ENCODE measurements at regions not wholly inside any gene's neighbourhood (a gene's known extent, or its start where the extent isn't known, plus 50 kb on each side); places are given as distances from the start of the nearest gene placed in this dataset.

- H3K4me3 ChIP-seq (ENCODE audit: low read length): no peak overlapping the region
- DNase-seq (ENCODE audit: low read depth, low spot score): no peak
These were observed 335.3 kb upstream of the KLF6 start for GRCh38 chr10:4120096-4120853.

DNA sequence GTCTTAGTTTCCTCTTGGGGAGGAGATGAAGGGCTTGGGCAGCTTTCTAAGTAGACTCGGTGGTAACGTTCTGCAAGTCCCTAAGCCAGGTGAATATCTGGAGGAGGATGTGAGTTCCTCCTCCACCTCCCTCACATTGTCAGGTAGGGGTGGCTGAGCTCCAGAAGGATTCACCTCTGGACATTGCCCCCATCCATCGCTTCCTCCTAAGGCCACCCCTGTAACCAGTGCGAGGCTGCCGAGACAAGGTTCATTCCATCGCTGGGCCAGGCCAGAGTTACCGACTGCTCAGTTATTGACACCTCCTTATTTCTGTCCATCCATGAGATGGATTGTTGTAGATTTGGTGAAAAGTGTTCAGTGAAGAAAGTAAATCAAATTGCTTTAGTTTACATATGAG lies 334.1 kb upstream of the KLF6 start:
- no peak for DNase-seq (ENCODE audit: low read depth, low spot score)
- no peak overlapping the region for H3K4me3 ChIP-seq (ENCODE audit: low read length)

- H3K4me3 ChIP-seq (ENCODE audit: low read length): no peak overlapping the region
- no peak for DNase-seq (ENCODE audit: low read depth, low spot score)
These were observed 332.6 kb upstream of the KLF6 start for GRCh38 chr10:4117604-4118003.

- no peak overlapping the region for H3K4me3 ChIP-seq (ENCODE audit: low read length)
- DNase-seq (ENCODE audit: low read depth, low spot score): no peak
These were observed 326.6 kb upstream of the KLF6 start for GRCh38 chr10:4111643-4112042.

DNA sequence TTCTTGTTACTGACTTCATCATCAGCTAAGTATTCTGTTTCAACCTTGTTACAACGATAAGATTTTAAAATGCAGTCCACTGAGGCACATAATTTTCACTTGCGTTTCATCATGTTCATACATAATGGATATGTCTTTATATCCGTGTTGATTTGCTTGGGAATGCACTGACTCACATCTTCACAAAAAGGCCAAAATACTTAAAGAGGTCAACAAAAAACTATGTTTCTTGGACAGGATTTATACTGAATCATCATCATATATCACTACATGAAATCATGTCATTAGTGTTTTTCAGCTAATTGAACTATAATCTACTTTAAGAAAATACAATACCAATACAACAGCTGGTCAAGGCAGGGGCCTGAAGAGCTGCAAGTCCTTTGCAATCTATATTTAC lies 324.5 kb upstream of the KLF6 start:
- DNase-seq (ENCODE audit: low read depth, low spot score): no peak

DNA sequence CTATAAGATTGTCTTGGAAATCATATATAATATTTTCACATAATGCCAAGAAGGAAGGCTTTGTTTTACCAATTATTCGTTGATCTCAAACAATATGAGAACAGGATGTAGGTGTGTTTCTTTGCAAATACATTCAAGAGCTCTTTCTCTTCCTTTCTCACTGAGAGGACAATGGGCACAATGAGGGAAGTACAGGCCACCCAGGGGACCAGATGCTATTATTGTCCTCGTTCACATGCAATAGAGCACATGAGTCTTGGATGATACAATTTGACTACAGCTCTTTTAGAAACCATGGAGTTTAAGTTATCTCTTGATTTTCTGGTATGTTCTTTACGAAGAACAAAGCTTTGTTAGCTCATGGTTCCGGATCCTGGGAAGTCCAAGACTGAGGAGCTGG lies 323.7 kb upstream of the KLF6 start:
- no peak overlapping the region for H3K4me3 ChIP-seq (ENCODE audit: low read length)
- no peak for DNase-seq (ENCODE audit: low read depth, low spot score)

More for the DNA sequence above, 324.5 kb upstream of the KLF6 start:
- H3K4me3 ChIP-seq (ENCODE audit: low read length): no peak overlapping the region

DNA sequence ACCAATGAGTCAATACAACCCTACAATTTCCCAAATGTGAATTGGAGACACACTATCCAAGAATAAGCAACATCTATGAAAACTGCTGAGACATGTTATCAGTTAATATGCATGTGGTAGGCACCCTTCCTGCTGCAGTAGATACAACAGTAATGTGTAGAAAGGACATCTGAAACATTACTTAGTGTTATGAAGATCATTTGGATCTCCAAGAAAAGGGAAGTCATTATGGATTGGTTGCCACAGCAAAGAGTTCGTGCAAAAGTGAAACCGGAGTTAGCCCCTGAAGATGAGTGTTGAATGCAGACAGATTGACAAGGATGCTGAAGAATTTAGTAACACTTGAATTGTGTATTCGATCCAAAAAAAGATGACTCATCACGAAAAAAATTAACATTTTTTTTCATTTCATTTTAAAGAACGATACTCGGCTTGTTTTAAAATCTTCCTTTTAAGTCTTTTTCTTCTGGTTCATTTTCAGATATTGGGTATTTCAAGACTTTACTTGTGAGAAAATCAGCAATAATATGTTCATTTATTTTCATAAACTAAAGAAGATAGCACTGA lies 322.4 kb upstream of the KLF6 start:
- DNase-seq (ENCODE audit: low read depth, low spot score): no peak
- H3K4me3 ChIP-seq (ENCODE audit: low read length): no peak overlapping the region

GRCh38 chr10:4103603-4104002 lies 318.6 kb upstream of the KLF6 start:
- H3K4me3 ChIP-seq (ENCODE audit: low read length): no peak overlapping the region
- no peak for DNase-seq (ENCODE audit: low read depth, low spot score)

GRCh38 chr10:4102802-4103344 lies 317.9 kb upstream of the KLF6 start:
- no peak overlapping the region for H3K4me3 ChIP-seq (ENCODE audit: low read length)
- no peak for DNase-seq (ENCODE audit: low read depth, low spot score)

GRCh38 chr10:4101918-4102654 lies 317.1 kb upstream of the KLF6 start:
- H3K4me3 ChIP-seq (ENCODE audit: low read length): no peak overlapping the region
- no peak for DNase-seq (ENCODE audit: low read depth, low spot score)

DNA sequence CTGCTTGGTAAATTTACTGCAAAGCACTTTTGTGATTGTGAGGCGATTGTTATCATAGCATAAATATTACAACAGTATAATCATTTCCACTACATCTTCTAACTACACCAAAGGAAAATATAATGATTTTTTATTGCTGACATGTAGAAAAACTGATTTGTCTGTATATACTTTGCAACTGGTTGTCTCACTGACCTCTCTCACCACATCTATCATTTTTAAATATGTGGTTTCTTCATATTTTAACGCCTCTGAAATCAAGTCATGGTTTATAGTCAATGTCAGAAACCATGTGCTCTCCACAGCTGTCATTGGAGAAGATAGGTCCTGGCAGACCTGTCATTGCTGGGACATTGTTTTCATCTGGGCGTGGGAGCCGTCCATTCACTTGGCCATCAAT lies 315.4 kb upstream of the KLF6 start:
- no peak overlapping the region for H3K4me3 ChIP-seq (ENCODE audit: low read length)
- no peak for DNase-seq (ENCODE audit: low read depth, low spot score)

DNA sequence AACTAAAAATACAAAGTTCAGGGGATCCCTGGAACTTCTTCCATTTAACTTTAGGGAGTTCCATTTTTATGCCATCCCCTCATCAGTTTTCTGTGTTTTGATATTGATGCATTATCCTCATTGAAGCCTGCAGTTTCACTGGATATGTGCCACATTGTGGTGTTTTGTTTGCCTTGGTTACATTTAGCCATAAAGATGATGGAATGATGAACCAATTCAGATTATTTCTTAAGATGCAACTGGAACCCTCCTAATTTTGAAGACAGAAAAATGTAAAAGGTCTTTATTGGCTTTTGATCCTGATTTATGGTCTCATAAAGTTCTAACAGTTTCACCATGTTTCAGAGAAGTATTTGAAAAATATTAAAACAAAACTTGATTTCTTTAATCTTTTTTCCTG lies 314.2 kb upstream of the KLF6 start:
- DNase-seq (ENCODE audit: low read depth, low spot score): no peak
- no peak overlapping the region for H3K4me3 ChIP-seq (ENCODE audit: low read length)

DNA sequence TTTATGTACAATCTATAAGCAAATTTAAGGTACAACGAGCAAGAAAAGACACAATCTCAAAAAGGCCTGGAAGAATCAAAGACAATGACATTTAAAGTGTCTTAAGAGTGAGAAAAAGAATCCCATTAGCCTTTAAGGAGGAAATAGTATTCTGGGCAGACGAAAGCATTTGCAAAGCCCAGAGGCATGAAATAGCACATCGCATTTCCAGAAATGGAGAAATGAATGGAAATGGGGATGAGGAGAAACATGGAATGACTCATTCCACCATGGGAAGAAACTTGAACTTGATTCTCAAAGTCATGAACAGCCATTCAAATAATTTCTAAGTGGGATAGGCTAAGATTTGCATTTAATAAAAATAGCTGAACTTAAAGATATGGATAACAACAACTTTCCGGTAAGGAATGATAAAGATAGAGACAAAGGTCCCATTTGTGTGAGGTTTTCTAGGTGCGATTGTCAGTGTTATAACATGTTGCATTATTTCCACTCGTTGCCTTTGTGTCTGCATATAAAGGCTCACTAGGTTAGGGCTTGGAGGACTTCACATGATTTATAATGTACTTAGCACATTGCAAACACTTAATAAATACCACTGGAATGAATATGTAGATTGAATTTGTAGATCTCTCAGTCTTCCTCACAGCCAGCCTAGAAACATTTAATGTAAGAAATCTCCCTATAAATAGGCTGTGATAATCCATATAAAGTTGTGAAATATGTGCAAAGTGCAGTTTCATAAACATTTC lies 310.3 kb upstream of the KLF6 start:
- no peak for DNase-seq (ENCODE audit: low read depth, low spot score)

DNA sequence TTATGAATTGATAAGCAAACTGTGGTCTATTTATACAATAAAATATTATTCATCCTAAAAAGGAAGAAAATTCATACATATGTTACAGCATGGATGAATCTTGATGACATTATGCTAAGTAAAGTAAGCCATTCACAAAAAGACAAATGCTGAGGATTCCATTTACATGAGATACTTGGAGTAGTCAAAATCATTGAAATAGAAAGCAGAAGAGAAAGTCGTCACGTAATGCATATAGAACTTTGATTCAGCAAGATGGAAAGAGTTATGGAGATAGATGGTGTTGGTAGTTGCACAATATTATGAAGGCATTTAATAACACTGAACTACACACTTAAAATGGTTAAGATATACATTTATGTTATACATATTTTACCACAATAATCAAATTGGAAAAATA lies 309.7 kb upstream of the KLF6 start:
- no peak overlapping the region for H3K4me3 ChIP-seq (ENCODE audit: low read length)
- DNase-seq (ENCODE audit: low read depth, low spot score): no peak

More for the DNA sequence above, 310.3 kb upstream of the KLF6 start:
- H3K4me3 ChIP-seq (ENCODE audit: low read length): no peak overlapping the region

DNA sequence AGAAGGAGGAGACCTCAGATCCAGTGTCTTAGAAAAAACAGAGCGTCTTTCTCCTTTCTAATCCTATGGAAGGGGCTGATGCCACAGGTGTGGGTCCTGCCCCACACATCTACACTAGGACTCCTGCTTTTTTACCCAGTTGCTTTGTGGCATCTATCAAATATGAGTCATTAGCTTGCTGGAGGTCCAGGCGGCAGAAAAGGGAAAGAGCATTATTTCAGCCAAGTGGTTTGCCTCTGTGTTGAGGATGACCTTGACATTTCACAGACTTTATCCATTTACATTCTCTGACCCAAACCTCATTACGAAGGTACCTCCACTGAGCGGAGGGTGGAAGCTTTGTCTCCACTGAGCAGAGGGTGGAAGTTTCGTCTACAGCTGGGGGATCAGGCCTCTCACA lies 308.4 kb upstream of the KLF6 start:
- H3K4me3 ChIP-seq (ENCODE audit: low read length): no peak overlapping the region
- no peak for DNase-seq (ENCODE audit: low read depth, low spot score)

- no peak overlapping the region for H3K4me3 ChIP-seq (ENCODE audit: low read length)
- DNase-seq (ENCODE audit: low read depth, low spot score): no peak
These were observed 303.5 kb upstream of the KLF6 start for GRCh38 chr10:4088354-4089066.

DNA sequence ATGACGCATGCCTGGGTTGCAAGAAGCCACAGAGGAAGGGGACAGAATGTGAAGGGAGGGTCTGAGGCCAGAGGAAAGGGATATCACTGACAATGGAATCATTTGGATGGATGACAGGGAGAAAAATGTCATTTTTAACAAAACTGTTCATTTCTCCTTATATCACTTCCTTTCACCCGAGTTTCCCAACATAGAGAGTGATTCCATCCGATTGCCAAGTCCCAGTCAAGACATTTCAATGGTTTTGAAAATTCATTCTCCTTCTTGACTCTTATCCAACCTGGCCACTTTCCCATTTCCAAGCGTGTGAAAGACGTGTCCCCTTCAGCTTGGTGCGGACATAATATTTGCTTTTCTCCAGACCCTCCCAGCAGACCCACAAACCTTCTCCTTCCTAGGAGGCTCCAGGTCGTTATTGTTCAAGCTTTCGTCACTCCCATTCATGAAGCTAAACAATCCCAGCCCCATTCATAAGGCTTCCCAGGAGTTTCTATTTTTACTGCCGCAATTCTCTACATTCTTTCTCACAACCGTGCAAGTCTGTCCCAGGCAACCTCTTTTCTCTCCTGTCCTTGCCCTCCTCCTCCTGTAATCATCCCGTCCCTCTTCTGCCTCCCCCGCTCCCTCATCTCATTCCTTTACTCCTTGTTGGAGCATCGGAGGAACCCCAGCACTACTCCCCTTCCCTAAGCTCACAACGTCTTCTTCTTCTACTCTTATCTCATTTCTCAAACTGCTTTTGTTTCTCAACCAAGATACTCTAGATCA lies 301.3 kb upstream of the KLF6 start:
- no peak for DNase-seq (ENCODE audit: low read depth, low spot score)
- no peak overlapping the region for H3K4me3 ChIP-seq (ENCODE audit: low read length)

DNA sequence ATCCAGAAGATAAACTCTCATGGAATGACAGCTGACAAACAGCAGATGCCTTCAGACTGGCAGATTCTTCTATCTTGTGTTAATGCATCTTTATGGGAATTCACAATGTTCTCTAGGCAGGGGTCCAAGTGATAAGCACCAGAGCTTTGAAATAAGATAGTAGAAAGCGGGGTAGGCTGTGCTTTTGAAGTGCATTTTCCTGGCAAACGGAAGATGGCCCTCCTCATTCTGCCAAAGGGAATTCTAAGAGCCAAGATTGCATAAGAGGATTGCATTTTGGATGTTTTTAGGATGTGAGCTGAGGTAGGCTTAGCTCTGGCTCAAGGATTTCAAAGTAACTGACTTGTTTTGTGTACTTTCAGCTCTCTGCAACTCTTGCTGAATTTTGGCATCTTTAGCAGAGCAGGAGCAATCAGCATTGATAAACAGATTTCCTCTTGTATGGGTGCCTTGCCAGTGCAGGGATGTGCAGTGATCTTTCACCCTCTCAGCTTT lies 298.5 kb upstream of the KLF6 start:
- DNase-seq (ENCODE audit: low read depth, low spot score): no peak

More for the DNA sequence above, 298.5 kb upstream of the KLF6 start:
- no peak overlapping the region for H3K4me3 ChIP-seq (ENCODE audit: low read length)

All from Jurkat, Clone E6-1 (cell line).